Epithelial cell of esophagus (primary cell): ENCODE measurements at regions not wholly inside any gene's neighbourhood (a gene's known extent, or its start where the extent isn't known, plus 50 kb on each side); places are given as distances from the start of the nearest gene placed in this dataset.

Source experiments
- DNase-seq: peaks from one replicate; pipeline ENCODE4 v3.0.0; 2010; ENCODE audit warnings: low read depth
- H3K4me3 ChIP-seq: 2 replicates; pipeline ENCODE4 v1.5.1; 2011; ENCODE audit warnings: mild to moderate bottlenecking, low read length, control low read depth
- TF ChIP-seq, protein P1 (sequence below): IDR thresholded peaks from 2 replicates; pipeline ENCODE4 v1.5.1; 2011; ENCODE audit warnings: low read depth, mild to moderate bottlenecking, low read length, control low read depth, inconsistent platforms; ENCODE audit not compliant: insufficient read depth; ENCODE audit errors: missing control alignments

DNA sequence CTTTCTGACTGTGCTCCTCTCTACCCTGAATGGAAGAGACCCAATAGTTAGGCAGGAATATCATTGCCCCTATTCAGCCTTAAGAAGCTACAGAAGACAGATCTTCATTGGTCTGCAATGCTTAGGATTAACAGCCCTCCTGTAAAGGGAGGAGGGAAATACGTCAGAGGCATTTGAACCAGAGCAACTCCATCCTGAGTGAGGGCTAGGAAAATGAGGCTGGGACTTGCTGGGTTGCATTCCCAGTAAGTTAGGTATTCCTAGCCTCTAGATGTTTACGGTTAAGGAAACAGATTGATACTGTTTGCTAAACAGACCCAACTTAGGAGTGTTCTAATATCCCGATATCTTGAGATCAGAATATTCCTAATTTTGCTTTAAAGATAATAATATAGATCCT lies 63.5 kb downstream of the PCDH18 start:
- H3K4me3 ChIP-seq: no peak overlapping the region
- DNase-seq: no peak
- TF ChIP-seq, protein P1, sequence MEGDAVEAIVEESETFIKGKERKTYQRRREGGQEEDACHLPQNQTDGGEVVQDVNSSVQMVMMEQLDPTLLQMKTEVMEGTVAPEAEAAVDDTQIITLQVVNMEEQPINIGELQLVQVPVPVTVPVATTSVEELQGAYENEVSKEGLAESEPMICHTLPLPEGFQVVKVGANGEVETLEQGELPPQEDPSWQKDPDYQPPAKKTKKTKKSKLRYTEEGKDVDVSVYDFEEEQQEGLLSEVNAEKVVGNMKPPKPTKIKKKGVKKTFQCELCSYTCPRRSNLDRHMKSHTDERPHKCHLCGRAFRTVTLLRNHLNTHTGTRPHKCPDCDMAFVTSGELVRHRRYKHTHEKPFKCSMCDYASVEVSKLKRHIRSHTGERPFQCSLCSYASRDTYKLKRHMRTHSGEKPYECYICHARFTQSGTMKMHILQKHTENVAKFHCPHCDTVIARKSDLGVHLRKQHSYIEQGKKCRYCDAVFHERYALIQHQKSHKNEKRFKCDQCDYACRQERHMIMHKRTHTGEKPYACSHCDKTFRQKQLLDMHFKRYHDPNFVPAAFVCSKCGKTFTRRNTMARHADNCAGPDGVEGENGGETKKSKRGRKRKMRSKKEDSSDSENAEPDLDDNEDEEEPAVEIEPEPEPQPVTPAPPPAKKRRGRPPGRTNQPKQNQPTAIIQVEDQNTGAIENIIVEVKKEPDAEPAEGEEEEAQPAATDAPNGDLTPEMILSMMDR: no peak

DNA sequence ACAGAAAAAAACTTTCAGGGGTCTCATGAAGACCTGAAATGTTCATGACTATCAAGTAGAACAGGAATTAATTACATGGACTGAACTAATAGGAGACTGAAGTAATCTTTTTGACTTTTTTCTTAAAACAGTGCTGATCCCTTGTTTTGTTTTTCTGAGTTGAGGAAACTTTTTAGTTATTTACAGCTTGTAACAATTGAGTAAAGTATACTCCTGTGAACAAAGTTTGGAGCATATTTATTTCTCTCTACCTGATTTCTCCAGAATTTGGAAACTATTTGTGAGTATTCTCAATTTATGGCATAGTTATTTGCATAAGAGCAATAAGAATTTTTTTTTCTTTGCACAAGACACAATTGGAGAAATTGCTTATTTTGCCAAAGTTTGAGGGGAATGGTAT lies 64.8 kb downstream of the PCDH18 start:
- TF ChIP-seq, protein P1: no peak
- DNase-seq: no peak

DNA sequence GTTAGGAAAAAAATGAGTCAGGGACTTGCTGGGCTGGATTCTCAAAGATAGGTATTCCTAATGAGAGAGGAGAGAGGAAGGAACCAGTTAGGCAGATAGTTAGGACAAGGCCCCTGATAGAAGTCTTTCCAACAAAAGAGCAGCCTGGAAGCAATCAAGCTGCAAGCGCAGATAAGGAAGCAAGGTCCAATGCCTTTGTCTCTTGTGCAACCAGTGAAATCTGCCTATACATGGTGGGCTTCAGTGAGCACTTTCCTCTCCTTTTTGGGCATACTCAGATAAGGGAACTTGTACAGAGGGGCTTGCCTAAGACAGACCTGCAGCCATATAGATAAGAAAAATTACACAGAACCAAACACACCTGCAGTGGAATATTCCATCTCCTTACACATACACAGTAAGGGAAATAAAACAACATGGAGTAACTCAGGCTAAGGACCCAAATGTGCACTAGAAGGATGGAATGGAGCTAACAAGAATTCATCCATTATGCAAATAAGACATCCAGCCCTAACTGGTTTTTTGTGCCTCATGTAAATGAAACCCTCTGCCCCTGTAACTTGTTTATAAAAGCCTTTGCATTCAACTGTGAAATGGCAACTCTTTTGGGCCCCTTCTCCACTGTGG lies 68.8 kb downstream of the PCDH18 start:
- TF ChIP-seq, protein P1: no peak
- H3K4me3 ChIP-seq: no peak overlapping the region
- DNase-seq: peak; percentile 12

More for the DNA sequence above, 64.8 kb downstream of the PCDH18 start:
- no peak overlapping the region for H3K4me3 ChIP-seq

DNA sequence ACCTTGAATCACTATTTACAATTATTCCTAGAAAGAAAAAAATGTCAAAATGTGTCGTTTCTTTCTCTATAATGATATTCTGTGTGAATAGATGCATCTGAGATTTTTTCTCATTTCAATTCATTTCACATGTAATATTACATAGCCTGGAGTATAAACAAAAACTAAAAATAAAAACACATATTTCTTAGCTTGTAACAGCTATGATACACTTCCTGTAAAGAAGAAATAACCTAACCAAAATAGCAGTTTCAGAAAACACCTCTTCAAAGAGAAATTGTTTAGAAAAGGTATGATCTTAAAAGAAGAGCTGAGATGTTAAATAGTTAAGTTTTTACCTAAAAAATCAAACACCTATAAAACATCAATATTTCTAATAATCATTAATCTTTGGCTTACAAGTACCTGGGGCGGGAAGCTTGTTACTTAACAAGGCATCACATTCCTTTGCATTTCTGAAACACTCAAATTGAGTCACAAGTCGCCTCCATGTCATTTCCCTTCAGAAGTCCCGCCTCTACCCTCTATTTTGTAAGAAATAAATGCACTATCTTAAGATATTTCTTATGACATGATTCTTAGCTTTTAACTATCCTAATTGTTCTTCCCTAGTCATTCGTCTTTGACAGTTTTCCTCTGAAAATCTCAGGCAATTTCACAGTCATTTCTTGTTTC lies 76.5 kb downstream of the PCDH18 start:
- DNase-seq: no peak
- no peak overlapping the region for H3K4me3 ChIP-seq
- TF ChIP-seq, protein P1: no peak

- no peak for DNase-seq
- no peak overlapping the region for H3K4me3 ChIP-seq
- TF ChIP-seq, protein P1: no peak
These were observed 77.5 kb downstream of the PCDH18 start for GRCh38 chr4:137454767-137455166.

- DNase-seq: no peak
- TF ChIP-seq, protein P1: no peak
- no peak overlapping the region for H3K4me3 ChIP-seq
These were observed 79.5 kb downstream of the PCDH18 start for GRCh38 chr4:137452799-137453198.
